SK-N-SH treated with all-trans-retinoic acid at 6 μM for 48 hours (cell line): ENCODE measurements at regions not wholly inside any gene's neighbourhood (a gene's known extent, or its start where the extent isn't known, plus 50 kb on each side); places are given as distances from the start of the nearest gene placed in this dataset.
"Not testable (repeated sequence)": the region's sequence is repeated elsewhere in the genome, so short reads cannot be mapped to it uniquely, and the experiment has no call there.

ENCODE experiments used
- ATAC-seq: fragments of 200-7000 bp; cut with Tn5 transposase; 3 replicates; pipeline ENCODE4 v1.9.1; 2020; ENCODE audit warnings: mild to moderate bottlenecking, moderate library complexity
- ARNTL ChIP-seq: fragments of 450-650 bp; formaldehyde crosslinking; IDR thresholded peaks from 2 replicates; pipeline ENCODE4 v1.5.0; 2020; ENCODE audit warnings: low read depth, mild to moderate bottlenecking, moderate library complexity, borderline replicate concordance
- BACH2 ChIP-seq: fragments of 250-450 bp; sonication (Bioruptor Pico); IDR thresholded peaks from 2 replicates; pipeline ENCODE4 v1.9.0; 2021; ENCODE audit warnings: mild to moderate bottlenecking, borderline replicate concordance
- CSDC2 ChIP-seq: fragments of 250-450 bp; sonication (Bioruptor Pico); IDR thresholded peaks from 2 replicates; pipeline ENCODE4 v1.5.0; 2020; ENCODE audit warnings: mild to moderate bottlenecking, moderate library complexity
- ESRRG ChIP-seq: fragments of 250-450 bp; sonication (Bioruptor Pico); IDR thresholded peaks from 2 replicates; pipeline ENCODE4 v1.6.1; 2021; ENCODE audit warnings: mild to moderate bottlenecking
- OSR1 ChIP-seq: fragments of 250-450 bp; sonication (Bioruptor Pico); IDR thresholded peaks from 2 replicates; pipeline ENCODE4 v1.8.0; 2022; ENCODE audit warnings: moderate library complexity, mild to moderate bottlenecking, inconsistent platforms
- PPARA ChIP-seq: fragments of 250-450 bp; sonication (Bioruptor Pico); IDR thresholded peaks from 2 replicates; pipeline ENCODE4 v1.5.0; 2020; ENCODE audit warnings: mild to moderate bottlenecking, borderline replicate concordance
- RARB ChIP-seq: fragments of 250-450 bp; sonication (Bioruptor Pico); IDR thresholded peaks from 2 replicates; pipeline ENCODE4 v1.8.0; 2021; ENCODE audit warnings: mild to moderate bottlenecking, moderate library complexity
- SNAI2 ChIP-seq: fragments of 250-450 bp; sonication (Bioruptor Pico); IDR thresholded peaks from 2 replicates; pipeline ENCODE4 v1.5.0; 2020; ENCODE audit warnings: mild to moderate bottlenecking, moderate library complexity
- TCF4 ChIP-seq: fragments of 250-450 bp; sonication (Bioruptor Pico); IDR thresholded peaks from 2 replicates; pipeline ENCODE4 v1.8.0; 2021; ENCODE audit warnings: mild to moderate bottlenecking, moderate library complexity, borderline replicate concordance
- TOX ChIP-seq: fragments of 250-450 bp; sonication (Bioruptor Pico); IDR thresholded peaks from 2 replicates; pipeline ENCODE4 v1.8.0; 2021; ENCODE audit warnings: mild to moderate bottlenecking, moderate library complexity, borderline replicate concordance
- ZC3H10 ChIP-seq: fragments of 250-450 bp; sonication (Bioruptor Pico); IDR thresholded peaks from 2 replicates; pipeline ENCODE4 v1.5.1; 2021; ENCODE audit warnings: mild to moderate bottlenecking, moderate library complexity
- ZFP3 ChIP-seq: fragments of 250-450 bp; sonication (Bioruptor Pico); IDR thresholded peaks from 2 replicates; pipeline ENCODE4 v1.5.0; 2020; ENCODE audit warnings: mild to moderate bottlenecking, moderate library complexity
- ZFP30 ChIP-seq: fragments of 450-650 bp; formaldehyde crosslinking; IDR thresholded peaks from 2 replicates; pipeline ENCODE4 v1.5.0; 2022; ENCODE audit warnings: mild to moderate bottlenecking, moderate library complexity
- ZNF565 ChIP-seq: fragments of 450-650 bp; formaldehyde crosslinking; conservative IDR thresholded peaks from 2 replicates; pipeline ENCODE4 v1.5.0; 2020; ENCODE audit warnings: low read depth, mild to moderate bottlenecking, moderate library complexity
- ZNF70 ChIP-seq: fragments of 450-650 bp; formaldehyde crosslinking; IDR thresholded peaks from 2 replicates; pipeline ENCODE4 v1.5.0; 2020; ENCODE audit warnings: mild to moderate bottlenecking, moderate library complexity
- ZNF8 ChIP-seq: fragments of 450-650 bp; formaldehyde crosslinking; IDR thresholded peaks from 2 replicates; pipeline ENCODE4 v1.5.0; 2020; ENCODE audit warnings: mild to moderate bottlenecking, moderate library complexity
- TF ChIP-seq, protein P1 (sequence below): fragments of 250-450 bp; sonication (Bioruptor Pico); IDR thresholded peaks from 2 replicates; pipeline ENCODE4 v1.5.1; 2020; ENCODE audit warnings: low read depth, mild to moderate bottlenecking, moderate library complexity
- TF ChIP-seq, protein P2 (sequence below): fragments of 250-450 bp; sonication (Bioruptor Pico); IDR thresholded peaks from 2 replicates; pipeline ENCODE4 v1.5.1; 2021; ENCODE audit warnings: mild to moderate bottlenecking, moderate library complexity
- TF ChIP-seq, protein P3 (sequence below): fragments of 250-450 bp; sonication (Bioruptor Pico); IDR thresholded peaks from 2 replicates; pipeline ENCODE4 v1.8.0; 2020; ENCODE audit warnings: mild to moderate bottlenecking, moderate library complexity, borderline replicate concordance
- TF ChIP-seq, protein P4 (sequence below): fragments of 250-450 bp; sonication (Bioruptor Pico); IDR thresholded peaks from 2 replicates; pipeline ENCODE4 v1.5.0; 2020; ENCODE audit warnings: mild to moderate bottlenecking, moderate library complexity

DNA sequence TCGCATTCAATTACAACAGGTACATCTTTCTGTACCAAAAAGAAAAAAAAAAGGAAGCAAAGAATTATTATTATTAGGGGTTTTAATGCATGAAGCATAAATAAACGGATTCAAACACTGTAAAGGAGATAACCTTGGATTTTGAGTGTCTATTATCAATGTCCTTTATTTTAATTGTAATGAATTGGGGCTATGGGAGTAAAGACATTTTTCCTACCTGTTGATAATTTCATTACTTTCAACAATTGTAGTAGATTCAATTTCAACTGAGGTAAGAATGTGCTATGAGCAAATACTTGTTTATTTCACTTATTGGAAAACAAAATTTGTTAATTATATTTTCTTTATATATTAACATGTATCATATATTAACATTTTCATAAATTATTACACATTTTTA is 855.6 kb downstream of the KCNJ2 start:
- no peak for TF ChIP-seq ZFP3
- TF ChIP-seq, protein P1, sequence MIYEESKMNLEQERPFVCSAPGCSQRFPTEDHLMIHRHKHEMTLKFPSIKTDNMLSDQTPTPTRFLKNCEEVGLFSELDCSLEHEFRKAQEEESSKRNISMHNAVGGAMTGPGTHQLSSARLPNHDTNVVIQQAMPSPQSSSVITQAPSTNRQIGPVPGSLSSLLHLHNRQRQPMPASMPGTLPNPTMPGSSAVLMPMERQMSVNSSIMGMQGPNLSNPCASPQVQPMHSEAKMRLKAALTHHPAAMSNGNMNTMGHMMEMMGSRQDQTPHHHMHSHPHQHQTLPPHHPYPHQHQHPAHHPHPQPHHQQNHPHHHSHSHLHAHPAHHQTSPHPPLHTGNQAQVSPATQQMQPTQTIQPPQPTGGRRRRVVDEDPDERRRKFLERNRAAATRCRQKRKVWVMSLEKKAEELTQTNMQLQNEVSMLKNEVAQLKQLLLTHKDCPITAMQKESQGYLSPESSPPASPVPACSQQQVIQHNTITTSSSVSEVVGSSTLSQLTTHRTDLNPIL (CRISPR knock-in tag): no peak
- TF ChIP-seq ZC3H10 (CRISPR knock-in tag): no peak
- TF ChIP-seq ZNF8 (CRISPR knock-in tag): no peak
- TF ChIP-seq SNAI2 (CRISPR knock-in tag): no peak
- TF ChIP-seq, all 23 proteins: peak for 0
- ATAC-seq: no peak

DNA sequence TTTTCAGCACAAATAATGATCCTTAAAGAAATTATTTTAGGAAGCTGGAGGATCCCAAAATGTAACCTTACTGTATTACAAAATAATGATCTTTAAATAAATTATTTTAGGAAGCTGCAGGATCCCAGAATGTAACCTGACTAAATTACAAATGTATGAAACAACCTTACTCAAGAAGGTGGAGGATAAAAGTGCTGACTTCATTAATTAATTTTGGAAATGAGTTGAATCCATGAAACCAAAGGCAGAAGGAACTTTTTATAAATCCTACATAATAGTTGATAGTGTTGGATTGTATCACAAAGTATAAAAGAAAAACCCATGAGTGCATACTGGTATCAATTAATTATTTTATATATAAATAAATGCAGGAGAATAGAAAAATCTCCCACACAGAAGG is 859.9 kb downstream of the KCNJ2 start:
- no peak for ATAC-seq

DNA sequence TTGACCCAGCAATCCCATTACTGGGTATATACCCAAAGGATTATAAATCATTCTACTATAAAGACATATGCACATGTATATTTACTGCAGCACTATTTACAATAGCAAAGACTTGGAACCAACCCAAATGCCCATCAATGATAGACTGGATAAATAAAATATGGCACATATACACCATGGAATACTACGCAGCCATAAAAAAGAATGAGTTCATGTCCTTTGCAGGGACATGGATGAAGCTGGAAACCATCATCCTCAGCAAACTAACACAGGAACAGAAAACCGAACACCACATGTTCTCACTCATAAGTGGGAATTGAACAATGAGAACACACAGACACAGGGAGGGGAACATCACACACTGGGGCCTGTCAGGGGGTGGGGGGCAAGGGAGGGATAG is 862.0 kb downstream of the KCNJ2 start:
- not testable (repeated sequence) for ATAC-seq

More for the DNA sequence above, 859.9 kb downstream of the KCNJ2 start:
- TF ChIP-seq TOX (CRISPR knock-in tag) (no peak), ZNF70 (CRISPR knock-in tag) (no peak)
- TF ChIP-seq, protein P1 (CRISPR knock-in tag): no peak

DNA sequence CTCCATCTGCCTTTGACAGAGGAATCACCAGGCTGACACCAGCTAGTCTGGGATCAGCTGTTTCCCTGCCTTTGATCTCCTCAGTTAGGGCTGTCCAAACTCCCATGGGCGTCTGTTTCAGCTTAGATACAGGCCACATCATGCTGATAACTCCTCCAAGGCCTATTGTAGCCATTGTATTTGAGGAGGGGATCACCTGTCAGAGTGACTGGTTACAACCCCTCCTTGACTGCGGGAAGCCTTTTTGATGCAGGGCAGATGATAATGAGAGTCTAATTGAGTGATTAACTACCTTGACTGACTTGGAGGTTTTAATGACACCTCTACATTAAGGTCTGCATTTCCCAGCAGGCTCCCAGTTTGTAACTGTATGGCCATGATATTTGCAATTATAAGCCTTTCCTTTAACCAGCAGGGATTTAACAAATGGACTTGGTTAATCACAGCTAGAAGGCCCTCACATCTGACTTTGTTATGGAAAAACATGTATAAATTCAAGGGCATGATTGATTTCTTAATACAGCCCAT is 863.5 kb downstream of the KCNJ2 start:
- no peak for ATAC-seq
- TF ChIP-seq ARNTL (no peak), ZC3H10 (CRISPR knock-in tag) (no peak), BACH2 (CRISPR knock-in tag) (no peak), CSDC2 (no peak), PPARA (CRISPR knock-in tag) (no peak), ZNF565 (CRISPR knock-in tag) (no peak), ESRRG (CRISPR knock-in tag) (no peak), TCF4 (no peak), ZNF70 (CRISPR knock-in tag) (no peak)
- TF ChIP-seq, protein P2, sequence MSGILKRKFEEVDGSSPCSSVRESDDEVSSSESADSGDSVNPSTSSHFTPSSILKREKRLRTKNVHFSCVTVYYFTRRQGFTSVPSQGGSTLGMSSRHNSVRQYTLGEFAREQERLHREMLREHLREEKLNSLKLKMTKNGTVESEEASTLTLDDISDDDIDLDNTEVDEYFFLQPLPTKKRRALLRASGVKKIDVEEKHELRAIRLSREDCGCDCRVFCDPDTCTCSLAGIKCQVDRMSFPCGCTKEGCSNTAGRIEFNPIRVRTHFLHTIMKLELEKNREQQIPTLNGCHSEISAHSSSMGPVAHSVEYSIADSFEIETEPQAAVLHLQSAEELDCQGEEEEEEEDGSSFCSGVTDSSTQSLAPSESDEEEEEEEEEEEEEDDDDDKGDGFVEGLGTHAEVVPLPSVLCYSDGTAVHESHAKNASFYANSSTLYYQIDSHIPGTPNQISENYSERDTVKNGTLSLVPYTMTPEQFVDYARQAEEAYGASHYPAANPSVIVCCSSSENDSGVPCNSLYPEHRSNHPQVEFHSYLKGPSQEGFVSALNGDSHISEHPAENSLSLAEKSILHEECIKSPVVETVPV: no peak

DNA sequence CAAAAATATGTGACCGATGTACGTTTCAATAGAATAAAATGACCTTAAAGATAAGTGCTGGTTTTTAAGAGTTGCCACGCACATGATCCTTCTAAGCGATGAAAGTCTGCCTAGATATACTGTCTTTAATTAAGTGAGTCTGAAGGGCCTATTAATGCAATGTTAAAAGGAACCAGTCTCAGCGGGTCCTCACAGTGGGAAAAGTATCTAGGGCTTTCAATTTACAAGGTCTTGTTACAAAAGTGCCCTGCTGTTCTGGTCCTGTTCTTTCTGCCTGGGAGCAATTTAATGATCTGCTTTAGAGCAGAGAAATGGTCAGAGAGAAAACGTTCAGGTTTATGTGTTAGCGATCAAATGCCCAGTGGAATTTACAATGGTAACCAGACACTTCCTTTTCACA is 864.0 kb downstream of the KCNJ2 start:
- TF ChIP-seq TOX (CRISPR knock-in tag): no peak
- no peak for TF ChIP-seq OSR1 (CRISPR knock-in tag)
- no peak for ATAC-seq

DNA sequence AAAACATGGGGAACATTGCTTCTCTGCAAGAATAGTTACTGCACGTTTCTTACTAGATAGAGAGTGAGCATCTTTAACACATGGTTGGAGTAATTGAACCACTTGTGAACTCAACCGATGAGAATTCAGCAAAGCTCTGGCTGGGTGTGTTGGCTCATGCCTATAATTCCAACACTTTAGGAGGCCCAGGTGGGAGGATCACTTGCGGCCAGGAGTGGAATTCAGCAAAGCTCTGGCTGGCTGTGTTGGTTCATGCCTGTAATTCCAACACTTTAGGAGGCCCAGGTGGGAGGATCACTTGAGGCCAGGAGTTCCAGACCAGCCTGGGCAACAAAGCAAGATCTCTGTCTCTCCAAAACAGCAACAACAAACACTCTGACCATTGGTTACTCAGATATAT is 865.9 kb downstream of the KCNJ2 start:
- no peak for TF ChIP-seq ARNTL
- TF ChIP-seq, protein P3, sequence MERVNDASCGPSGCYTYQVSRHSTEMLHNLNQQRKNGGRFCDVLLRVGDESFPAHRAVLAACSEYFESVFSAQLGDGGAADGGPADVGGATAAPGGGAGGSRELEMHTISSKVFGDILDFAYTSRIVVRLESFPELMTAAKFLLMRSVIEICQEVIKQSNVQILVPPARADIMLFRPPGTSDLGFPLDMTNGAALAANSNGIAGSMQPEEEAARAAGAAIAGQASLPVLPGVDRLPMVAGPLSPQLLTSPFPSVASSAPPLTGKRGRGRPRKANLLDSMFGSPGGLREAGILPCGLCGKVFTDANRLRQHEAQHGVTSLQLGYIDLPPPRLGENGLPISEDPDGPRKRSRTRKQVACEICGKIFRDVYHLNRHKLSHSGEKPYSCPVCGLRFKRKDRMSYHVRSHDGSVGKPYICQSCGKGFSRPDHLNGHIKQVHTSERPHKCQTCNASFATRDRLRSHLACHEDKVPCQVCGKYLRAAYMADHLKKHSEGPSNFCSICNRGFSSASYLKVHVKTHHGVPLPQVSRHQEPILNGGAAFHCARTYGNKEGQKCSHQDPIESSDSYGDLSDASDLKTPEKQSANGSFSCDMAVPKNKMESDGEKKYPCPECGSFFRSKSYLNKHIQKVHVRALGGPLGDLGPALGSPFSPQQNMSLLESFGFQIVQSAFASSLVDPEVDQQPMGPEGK: no peak
- TF ChIP-seq, protein P4, sequence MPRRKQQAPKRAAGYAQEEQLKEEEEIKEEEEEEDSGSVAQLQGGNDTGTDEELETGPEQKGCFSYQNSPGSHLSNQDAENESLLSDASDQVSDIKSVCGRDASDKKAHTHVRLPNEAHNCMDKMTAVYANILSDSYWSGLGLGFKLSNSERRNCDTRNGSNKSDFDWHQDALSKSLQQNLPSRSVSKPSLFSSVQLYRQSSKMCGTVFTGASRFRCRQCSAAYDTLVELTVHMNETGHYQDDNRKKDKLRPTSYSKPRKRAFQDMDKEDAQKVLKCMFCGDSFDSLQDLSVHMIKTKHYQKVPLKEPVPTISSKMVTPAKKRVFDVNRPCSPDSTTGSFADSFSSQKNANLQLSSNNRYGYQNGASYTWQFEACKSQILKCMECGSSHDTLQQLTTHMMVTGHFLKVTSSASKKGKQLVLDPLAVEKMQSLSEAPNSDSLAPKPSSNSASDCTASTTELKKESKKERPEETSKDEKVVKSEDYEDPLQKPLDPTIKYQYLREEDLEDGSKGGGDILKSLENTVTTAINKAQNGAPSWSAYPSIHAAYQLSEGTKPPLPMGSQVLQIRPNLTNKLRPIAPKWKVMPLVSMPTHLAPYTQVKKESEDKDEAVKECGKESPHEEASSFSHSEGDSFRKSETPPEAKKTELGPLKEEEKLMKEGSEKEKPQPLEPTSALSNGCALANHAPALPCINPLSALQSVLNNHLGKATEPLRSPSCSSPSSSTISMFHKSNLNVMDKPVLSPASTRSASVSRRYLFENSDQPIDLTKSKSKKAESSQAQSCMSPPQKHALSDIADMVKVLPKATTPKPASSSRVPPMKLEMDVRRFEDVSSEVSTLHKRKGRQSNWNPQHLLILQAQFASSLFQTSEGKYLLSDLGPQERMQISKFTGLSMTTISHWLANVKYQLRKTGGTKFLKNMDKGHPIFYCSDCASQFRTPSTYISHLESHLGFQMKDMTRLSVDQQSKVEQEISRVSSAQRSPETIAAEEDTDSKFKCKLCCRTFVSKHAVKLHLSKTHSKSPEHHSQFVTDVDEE: no peak
- no peak for TF ChIP-seq ZNF8 (CRISPR knock-in tag)
- TF ChIP-seq, protein P1 (CRISPR knock-in tag): no peak
- no peak for TF ChIP-seq BACH2 (CRISPR knock-in tag)
- TF ChIP-seq ZNF70 (CRISPR knock-in tag): no peak
- no peak for TF ChIP-seq ZNF565 (CRISPR knock-in tag)
- TF ChIP-seq SNAI2 (CRISPR knock-in tag): no peak
- TF ChIP-seq RARB (CRISPR knock-in tag): no peak
- no peak for TF ChIP-seq ZFP30 (CRISPR knock-in tag)
- TF ChIP-seq ZFP3: no peak
- TF ChIP-seq ESRRG (CRISPR knock-in tag): no peak
- ATAC-seq: no peak
